Activated CD8-positive, alpha-beta T cell treated with anti-CD3 and anti-CD28 coated beads for 36 hours (primary cell): ENCODE measurements at regions not wholly inside any gene's neighbourhood (a gene's known extent, or its start where the extent isn't known, plus 50 kb on each side); places are given as distances from the start of the nearest gene placed in this dataset.

ENCODE experiments used
- ATAC-seq: fragments of 200-7000 bp; cut with Tn5 transposase; one replicate; pipeline ENCODE4 v1.10.0; 2021; ENCODE audit warnings: mild to moderate bottlenecking, moderate library complexity
- CTCF ChIA-PET: fragments of 350-600 bp; sonication (Branson Sonifier 250); formaldehyde crosslinking; loops from one replicate; lab custom pipeline; 2021; ENCODE audit warnings: antibody characterized with exemption; lab: Charles Lee
- POLR2A ChIA-PET: fragments of 350-600 bp; sonication (Branson Sonifier 250); formaldehyde crosslinking; loops from one replicate; lab custom pipeline; 2021; ENCODE audit warnings: antibody characterized with exemption; lab: Charles Lee
- DNase-seq: peaks from one replicate; pipeline ENCODE4 v3.0.0-alpha.2; 2020
- H3K27ac Mint-ChIP-seq: one replicate; pipeline ENCODE4 v1.8.0; 2021; ENCODE audit warnings: mild to moderate bottlenecking, mixed read lengths
- H3K27me3 Mint-ChIP-seq: one replicate; pipeline ENCODE4 v1.8.0; 2021; ENCODE audit warnings: mixed read lengths
- H3K36me3 Mint-ChIP-seq: one replicate; pipeline ENCODE4 v1.8.0; 2021; ENCODE audit warnings: low read depth, mixed read lengths
- H3K4me1 Mint-ChIP-seq: one replicate; pipeline ENCODE4 v1.8.0; 2021; ENCODE audit warnings: low read depth, mixed read lengths
- H3K4me3 Mint-ChIP-seq: one replicate; pipeline ENCODE4 v1.8.0; 2021; ENCODE audit warnings: mild to moderate bottlenecking, moderate library complexity, mixed read lengths
- H3K9me3 Mint-ChIP-seq: one replicate; pipeline ENCODE4 v1.8.0; 2021; ENCODE audit warnings: mixed read lengths
- intact Hi-C: fragments of 100-400 bp; cut with micrococcal nuclease; formaldehyde crosslinking; loops from one replicate; pipeline ENCODE4 v1.10.0; 2022
- TF ChIP-seq, protein P1 (sequence below): fragments of 200-600 bp; IDR thresholded peaks from one replicate; pipeline ENCODE4 v1.8.0; 2022; ENCODE audit warnings: antibody characterized with exemption, mild to moderate bottlenecking

DNA sequence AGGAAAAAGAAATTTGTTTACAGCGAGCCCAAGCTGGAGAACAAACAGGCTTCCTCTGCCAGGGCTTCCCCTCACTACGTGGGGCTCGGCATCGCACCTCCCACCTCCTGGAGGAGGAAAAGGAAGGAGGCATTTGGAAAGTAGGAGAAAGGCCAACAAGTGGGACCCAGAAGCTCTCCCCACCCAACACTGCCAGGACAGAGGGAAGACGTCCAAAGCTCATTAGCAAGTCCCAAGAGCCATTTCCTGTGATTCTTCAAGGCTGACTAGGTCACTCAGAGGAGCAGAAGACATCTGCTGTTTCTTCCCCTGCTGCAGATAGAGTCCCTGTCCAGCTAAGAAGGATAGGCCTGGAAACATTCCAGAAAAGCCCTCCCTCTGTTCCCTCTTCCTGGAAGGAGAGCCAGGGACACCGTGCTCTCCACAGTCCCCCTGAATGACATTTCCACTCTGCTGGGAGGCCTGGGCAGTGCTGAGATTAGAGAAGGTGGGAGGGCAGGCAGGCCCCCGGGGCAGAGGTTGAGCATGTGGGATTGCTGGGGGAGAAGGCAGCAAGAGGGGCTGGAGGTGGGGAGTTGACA, 57.0 kb upstream of the NEURL1B start:
- ChIA-PET POLR2A (no interaction called here), CTCF (no interaction called here)
- Mint-ChIP-seq H3K36me3 (no peaks in the 10 kb centered on the region), H3K4me1 (no peaks in the 10 kb centered on the region), H3K27ac (no peak overlapping the region), H3K9me3 (no peaks in the 10 kb centered on the region), H3K27me3 (no peaks in the 10 kb centered on the region), H3K4me3 (no peak overlapping the region)
- ATAC-seq (no peak), DNase-seq (no peak)
- TF ChIP-seq, protein P1, sequence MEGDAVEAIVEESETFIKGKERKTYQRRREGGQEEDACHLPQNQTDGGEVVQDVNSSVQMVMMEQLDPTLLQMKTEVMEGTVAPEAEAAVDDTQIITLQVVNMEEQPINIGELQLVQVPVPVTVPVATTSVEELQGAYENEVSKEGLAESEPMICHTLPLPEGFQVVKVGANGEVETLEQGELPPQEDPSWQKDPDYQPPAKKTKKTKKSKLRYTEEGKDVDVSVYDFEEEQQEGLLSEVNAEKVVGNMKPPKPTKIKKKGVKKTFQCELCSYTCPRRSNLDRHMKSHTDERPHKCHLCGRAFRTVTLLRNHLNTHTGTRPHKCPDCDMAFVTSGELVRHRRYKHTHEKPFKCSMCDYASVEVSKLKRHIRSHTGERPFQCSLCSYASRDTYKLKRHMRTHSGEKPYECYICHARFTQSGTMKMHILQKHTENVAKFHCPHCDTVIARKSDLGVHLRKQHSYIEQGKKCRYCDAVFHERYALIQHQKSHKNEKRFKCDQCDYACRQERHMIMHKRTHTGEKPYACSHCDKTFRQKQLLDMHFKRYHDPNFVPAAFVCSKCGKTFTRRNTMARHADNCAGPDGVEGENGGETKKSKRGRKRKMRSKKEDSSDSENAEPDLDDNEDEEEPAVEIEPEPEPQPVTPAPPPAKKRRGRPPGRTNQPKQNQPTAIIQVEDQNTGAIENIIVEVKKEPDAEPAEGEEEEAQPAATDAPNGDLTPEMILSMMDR = no peak
- intact Hi-C loops = no loop called here

DNA sequence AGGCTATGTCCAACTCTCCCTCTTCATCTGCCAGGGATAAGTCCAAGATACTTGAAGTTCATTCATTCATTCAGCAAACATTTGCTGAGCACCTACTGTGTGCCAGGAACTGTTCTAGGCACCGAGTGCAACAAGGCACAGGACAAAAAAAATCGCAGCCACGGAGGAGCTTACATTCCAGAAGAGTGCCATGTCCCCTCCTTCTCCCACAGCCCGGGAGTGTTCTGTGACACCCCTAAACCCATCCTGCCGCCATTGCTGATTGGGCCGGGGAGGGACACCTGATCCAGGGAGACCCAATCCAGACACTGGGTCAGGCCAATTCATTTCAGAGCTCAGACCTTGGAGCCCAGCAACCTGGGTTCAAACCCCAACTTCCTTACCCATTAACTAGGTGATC, 58.1 kb upstream of the NEURL1B start:
- DNase-seq (no peak), ATAC-seq (no peak)
- Mint-ChIP-seq H3K27ac (no peak overlapping the region), H3K4me3 (no peak overlapping the region), H3K27me3 (no peaks in the 10 kb centered on the region), H3K9me3 (no peaks in the 10 kb centered on the region), H3K4me1 (no peaks in the 10 kb centered on the region), H3K36me3 (no peaks in the 10 kb centered on the region)
- TF ChIP-seq, protein P1 = no peak
- ChIA-PET CTCF (no interaction called here), POLR2A (no interaction called here)
- intact Hi-C loops = no loop called here

DNA sequence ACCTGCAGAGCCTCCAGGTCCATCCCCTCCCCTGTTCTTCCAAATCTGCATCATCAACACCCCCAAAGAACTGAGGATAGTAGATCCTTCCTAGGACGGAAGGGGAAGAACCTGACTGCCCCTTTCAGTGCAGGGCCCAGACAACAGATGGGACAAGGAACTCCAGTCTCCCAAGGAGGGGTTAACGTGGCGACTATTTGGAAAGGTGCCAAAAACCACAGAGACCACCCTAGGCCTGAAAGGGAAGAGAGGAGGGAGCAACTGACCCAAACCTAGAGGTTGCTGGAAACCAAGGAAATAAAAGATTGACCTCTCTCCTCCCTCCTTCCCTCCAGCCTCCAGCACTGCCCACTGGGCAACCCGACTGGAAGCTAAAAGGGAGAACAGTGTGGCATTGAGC, 59.7 kb upstream of the NEURL1B start:
- no peaks in the 10 kb centered on the region for H3K36me3 Mint-ChIP-seq
- H3K4me1 Mint-ChIP-seq = no peaks in the 10 kb centered on the region
- H3K27me3 Mint-ChIP-seq = no peaks in the 10 kb centered on the region
- no peak overlapping the region for H3K27ac Mint-ChIP-seq
- ChIA-PET CTCF (no interaction called here), POLR2A (no interaction called here)
- ATAC-seq (no peak), DNase-seq (no peak)
- TF ChIP-seq, protein P1 = no peak
- H3K4me3 Mint-ChIP-seq = no peak overlapping the region
- no peaks in the 10 kb centered on the region for H3K9me3 Mint-ChIP-seq
- intact Hi-C loops = no loop called here

DNA sequence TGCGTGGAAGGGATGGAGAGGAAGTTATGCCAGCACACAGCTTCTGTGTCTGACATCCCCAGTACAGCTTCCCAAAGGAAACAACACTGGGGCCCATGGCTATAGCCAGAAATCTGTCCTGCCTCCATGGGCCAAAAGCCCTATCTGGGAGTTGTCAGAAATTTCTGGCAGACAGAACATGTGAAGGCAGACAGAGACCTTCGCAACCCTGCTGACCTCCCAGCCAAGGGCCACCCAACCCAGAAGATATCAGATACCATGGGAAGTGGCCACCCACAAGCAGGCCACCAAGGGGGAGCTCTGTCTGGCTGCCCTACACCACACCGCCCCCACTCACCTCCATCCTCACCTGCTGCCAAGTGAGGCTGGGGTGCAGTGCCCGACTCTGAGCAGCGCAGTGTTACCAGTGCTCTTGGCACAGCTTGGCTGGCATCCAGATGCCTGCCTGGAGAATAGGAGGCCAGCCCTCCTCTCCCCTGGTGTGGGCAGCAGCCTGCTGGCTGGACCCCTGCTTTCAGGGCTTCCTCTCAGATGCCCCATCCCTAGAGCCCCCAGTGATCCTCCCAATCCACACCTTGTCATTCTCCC, 61.6 kb upstream of the NEURL1B start:
- no peak for DNase-seq
- H3K9me3 Mint-ChIP-seq = no peaks in the 10 kb centered on the region
- ATAC-seq = no peak
- no peak overlapping the region for H3K27ac Mint-ChIP-seq
- no peak overlapping the region for H3K4me3 Mint-ChIP-seq
- H3K36me3 Mint-ChIP-seq = no peaks in the 10 kb centered on the region
- POLR2A ChIA-PET = no interaction called here
- no peaks in the 10 kb centered on the region for H3K4me1 Mint-ChIP-seq
- intact Hi-C loops = no loop called here
- no peaks in the 10 kb centered on the region for H3K27me3 Mint-ChIP-seq
- TF ChIP-seq, protein P1 = no peak
- CTCF ChIA-PET = no interaction called here

DNA sequence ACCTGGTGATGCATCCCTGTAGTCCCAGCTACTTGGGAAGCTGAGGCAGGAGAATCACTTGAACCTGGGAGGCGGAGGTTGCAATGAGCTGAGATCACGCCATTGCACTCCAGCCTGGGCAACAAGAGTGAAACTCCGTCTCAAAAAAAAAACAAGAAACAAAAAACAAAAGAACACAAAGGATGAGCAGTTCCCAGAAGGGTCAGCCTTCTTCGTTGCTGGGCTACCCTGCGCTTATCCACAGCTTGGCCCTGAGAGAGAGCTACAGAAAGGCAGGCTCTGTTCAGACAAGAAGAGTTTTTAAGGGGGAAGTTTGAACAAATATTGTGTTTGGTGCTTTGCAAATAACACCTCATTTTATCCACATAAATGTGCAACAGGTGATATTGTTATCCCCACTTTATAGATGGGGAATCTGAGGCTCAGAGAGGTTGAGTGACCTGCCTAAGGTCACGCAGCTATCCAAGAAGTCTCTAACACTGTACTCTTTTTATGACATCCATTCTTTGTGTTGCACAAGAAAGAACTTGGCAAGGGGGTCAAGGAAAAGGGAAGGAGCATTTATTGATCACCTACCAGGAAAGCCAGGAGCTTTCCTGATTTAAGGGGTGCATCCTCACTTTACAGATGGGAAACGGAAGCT, 63.7 kb upstream of the NEURL1B start:
- Mint-ChIP-seq H3K4me3 (no peak overlapping the region), H3K36me3 (no peaks in the 10 kb centered on the region), H3K9me3 (no peaks in the 10 kb centered on the region), H3K4me1 (no peaks in the 10 kb centered on the region), H3K27me3 (peaks cover 3% of the 10 kb centered on the region), H3K27ac (no peak overlapping the region)
- TF ChIP-seq, protein P1 = no peak
- intact Hi-C loops = no loop called here
- DNase-seq (no peak), ATAC-seq (no peak)
- POLR2A ChIA-PET = no interaction called here
- CTCF ChIA-PET = no interaction called here
